Stomach (tissue), 8 donors: ENCODE measurements at regions not wholly inside any gene's neighbourhood (a gene's known extent, or its start where the extent isn't known, plus 50 kb on each side); places are given as distances from the start of the nearest gene placed in this dataset.

Experiments
- DNase-seq, 2 donors: peaks; one replicate each; pipeline versions ENCODE4 v3.0.0 to v3.0.0-alpha.2; 2013 to 2019
- H3K27ac ChIP-seq, 5 donors: fragments of 200-600 bp in 4 of 5; sonication (generic) in 4 of 5; one replicate each; pipeline ENCODE4 v1.5.1; 2013 to 2019; ENCODE audit warnings: mild to moderate bottlenecking in 1 of 5, moderate library complexity in 1 of 5
- H3K27me3 ChIP-seq, 3 donors: fragments of 200-600 bp; sonication (generic); one replicate each; pipeline ENCODE4 v1.5.1; 2017 to 2019; ENCODE audit warnings: mixed run types in 1 of 3
- H3K36me3 ChIP-seq, 4 donors: fragments of 200-600 bp; sonication (generic); 1 replicate in 3 of 4; 2 replicates in 1 of 4; pipeline ENCODE4 v1.5.1; 2016 to 2019
- H3K4me1 ChIP-seq, 4 donors: fragments of 200-600 bp; sonication (generic); one replicate each; pipeline ENCODE4 v1.5.1; 2016 to 2019
- H3K4me3 ChIP-seq, 4 donors: fragments of 200-600 bp; sonication (generic) in 3 of 4; one replicate each; pipeline ENCODE4 v1.5.1; 2016 to 2019; ENCODE audit warnings: mild to moderate bottlenecking in 1 of 4
- H3K9me3 ChIP-seq, 4 donors: fragments of 200-600 bp; sonication (generic); one replicate each; pipeline ENCODE4 v1.5.1; 2016 to 2019
- CTCF ChIP-seq, 7 experiments: fragments of 450-650 bp in 4 of 7; fragments of 200-600 bp in 3 of 7; sonication (generic) in 3 of 7; IDR thresholded peaks; one replicate each; pipeline ENCODE4 v1.5.1; 2016 to 2019; ENCODE audit warnings: antibody characterized with exemption in 7 of 7, control low read depth in 2 of 7, mild to moderate bottlenecking in 1 of 7
- EP300 ChIP-seq: sonication (generic); formaldehyde crosslinking; IDR thresholded peaks from one replicate; pipeline ENCODE4 v1.6.1; 2017; ENCODE audit warnings: antibody characterized with exemption
- POLR2A ChIP-seq, 4 donors: fragments of 450-650 bp; IDR thresholded peaks; one replicate each; pipeline ENCODE4 v1.6.1; 2016; ENCODE audit warnings: antibody characterized with exemption in 4 of 4, control low read depth in 2 of 4, mild to moderate bottlenecking in 1 of 4, moderate library complexity in 1 of 4
- POLR2AphosphoS5 ChIP-seq, 3 donors: sonication (generic); formaldehyde crosslinking; IDR thresholded peaks; one replicate each; pipeline ENCODE4 v1.6.1; 2016; ENCODE audit warnings: antibody characterized with exemption in 3 of 3
- WGBS, 5 donors: extraction: QIAGEN DNeasy Blood & Tissue Kit in 3 of 5; methylation state at CpG; one replicate each; pipeline versions ENCODE4 v1.1.5 to v1.1.7; 2013 to 2018; 5-methylcytosine and 5-hydroxymethylcytosine counted together
- intact Hi-C: fragments of 100-400 bp; cut with DNase I; formaldehyde crosslinking; loops from one replicate; pipeline ENCODE4 v1.15.1; 2023; ENCODE audit warnings: low total_unique reads
- donor health status: healthy with polysubstance abuse.
- donor health status: Bipolar disorder and iron deficiency.
- donor health status: healthy.

- no peaks in the 10 kb centered on the region for H3K4me1 ChIP-seq
- DNase-seq: no peak
- H3K4me3 ChIP-seq: no peak overlapping the region
- H3K9me3 ChIP-seq: peaks cover 0 to 13% (median 8%) of the 10 kb centered on the region in 4 donors
- H3K27me3 ChIP-seq: no peaks in the 10 kb centered on the region
- no peak overlapping the region for H3K27ac ChIP-seq
- no peaks in the 10 kb centered on the region for H3K36me3 ChIP-seq
- intact Hi-C loops: no loop called here
- TF ChIP-seq EP300: no peak
- no peak for TF ChIP-seq POLR2A (IDR thresholded peaks at IDR 0.05)
- TF ChIP-seq POLR2AphosphoS5 (IDR thresholded peaks at IDR 0.05): no peak
- no peak for TF ChIP-seq CTCF (IDR thresholded peaks at IDR 0.05)
- 80 to 93% (median 85%) methylated on average over 1 of the region's 1 CpG for WGBS, 5 donors
Measured at GRCh38 chr14:97718886-97719442, 921.8 kb downstream of the VRK1 start.

- no peaks in the 10 kb centered on the region for H3K27me3 ChIP-seq
- TF ChIP-seq POLR2A (IDR thresholded peaks at IDR 0.05) (no peak), CTCF (IDR thresholded peaks at IDR 0.05) (no peak), POLR2AphosphoS5 (IDR thresholded peaks at IDR 0.05) (no peak), EP300 (no peak)
- no peak overlapping the region for H3K4me3 ChIP-seq
- H3K27ac ChIP-seq: no peak overlapping the region
- intact Hi-C loops: no loop called here
- DNase-seq: no peak
- no peaks in the 10 kb centered on the region for H3K36me3 ChIP-seq
- peaks cover 0 to 13% (median 8%) of the 10 kb centered on the region in 4 donors for H3K9me3 ChIP-seq
- no peaks in the 10 kb centered on the region for H3K4me1 ChIP-seq
- 29 to 88% (median 79%) methylated on average over 2 of the region's 2 CpGs for WGBS, 5 donors
Measured at GRCh38 chr14:97719931-97720330, 922.7 kb downstream of the VRK1 start.

- intact Hi-C loops: no loop called here
- no peak for DNase-seq
- no peaks in the 10 kb centered on the region for H3K36me3 ChIP-seq
- H3K4me1 ChIP-seq: no peaks in the 10 kb centered on the region
- H3K27me3 ChIP-seq: no peaks in the 10 kb centered on the region
- no peak overlapping the region for H3K27ac ChIP-seq
- no peak overlapping the region for H3K4me3 ChIP-seq
- WGBS, 5 donors: 66 to 78% (median 70%) methylated on average over 6 of the region's 6 CpGs
- H3K9me3 ChIP-seq: peaks cover 0 to 13% (median 8%) of the 10 kb centered on the region in 4 donors
- TF ChIP-seq EP300 (no peak), CTCF (IDR thresholded peaks at IDR 0.05) (no peak), POLR2A (IDR thresholded peaks at IDR 0.05) (no peak), POLR2AphosphoS5 (IDR thresholded peaks at IDR 0.05) (no peak)
Measured at GRCh38 chr14:97723351-97723750, 926.2 kb downstream of the VRK1 start.

DNA sequence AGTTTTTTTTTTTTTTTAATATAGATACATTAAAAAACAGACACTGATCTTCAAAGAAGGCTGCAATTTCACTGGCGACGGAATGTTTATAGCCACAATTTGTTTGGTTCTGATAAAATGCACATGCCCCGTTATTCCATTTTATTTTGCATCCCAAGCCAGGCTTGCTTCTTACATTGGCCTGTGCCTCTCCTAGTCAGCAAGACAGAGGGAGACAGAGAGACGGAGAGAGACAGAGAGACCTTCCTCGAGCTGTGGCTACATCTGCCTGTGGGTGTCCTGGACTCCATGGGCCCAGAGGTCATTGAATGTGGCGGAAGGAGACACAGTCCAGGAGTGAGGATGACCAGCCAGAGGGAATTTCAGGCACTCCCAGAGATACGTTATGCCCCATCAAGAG is 926.6 kb downstream of the VRK1 start:
- no peak for TF ChIP-seq POLR2AphosphoS5 (IDR thresholded peaks at IDR 0.05)
- no peak for TF ChIP-seq POLR2A (IDR thresholded peaks at IDR 0.05)
- no peak for TF ChIP-seq EP300
- Histone ChIP-seq H3K27ac (peak overlapping the region in 1 of 5 donors; percentile 25), H3K36me3 (no peaks in the 10 kb centered on the region)

DNA sequence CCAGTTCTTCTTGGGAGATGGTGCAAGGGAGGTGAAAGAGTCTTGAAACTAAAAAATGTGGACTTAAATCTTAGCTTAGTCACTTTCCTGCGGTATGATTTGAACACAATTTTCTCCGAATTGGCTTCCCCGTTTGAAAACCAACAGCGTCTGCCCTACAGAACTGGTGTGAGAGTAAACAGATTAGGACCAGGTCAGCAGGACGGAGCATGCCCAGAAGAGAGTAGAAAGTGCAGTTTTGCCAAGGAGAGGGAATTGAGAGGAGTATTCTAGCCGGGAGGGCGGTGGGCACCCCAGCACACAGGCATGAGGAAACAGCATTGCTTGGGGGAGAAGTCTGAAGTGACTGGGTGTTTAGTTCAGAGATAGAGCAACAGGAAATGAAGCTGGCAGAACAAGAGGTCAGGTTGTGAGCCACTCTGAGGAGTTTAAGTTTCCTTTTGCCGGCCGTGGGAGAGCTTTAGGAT is 927.1 kb downstream of the VRK1 start:
- peak overlapping the region in 2 of 5 donors; percentile 25 to 26 for H3K27ac ChIP-seq
- TF ChIP-seq POLR2AphosphoS5 (IDR thresholded peaks at IDR 0.05) (no peak), EP300 (no peak), CTCF (IDR thresholded peaks at IDR 0.05) (no peak), POLR2A (IDR thresholded peaks at IDR 0.05) (no peak)
- H3K4me1 ChIP-seq: no peaks in the 10 kb centered on the region
- intact Hi-C loops: no loop called here
- DNase-seq: peak in 1 of 2 donors; percentile 15
- no peaks in the 10 kb centered on the region for H3K27me3 ChIP-seq
- H3K4me3 ChIP-seq: no peak overlapping the region
- H3K9me3 ChIP-seq: peaks cover 0 to 13% (median 8%) of the 10 kb centered on the region in 4 donors
- no peaks in the 10 kb centered on the region for H3K36me3 ChIP-seq
- 19 to 28% (median 25%) methylated on average over 9 of the region's 9 CpGs for WGBS, 5 donors

More for the DNA sequence above, 926.6 kb downstream of the VRK1 start:
- H3K4me3 ChIP-seq: no peak overlapping the region
- intact Hi-C loops: no loop called here
- no peaks in the 10 kb centered on the region for H3K4me1 ChIP-seq
- H3K27me3 ChIP-seq: no peaks in the 10 kb centered on the region
- peaks cover 0 to 13% (median 8%) of the 10 kb centered on the region in 4 donors for H3K9me3 ChIP-seq
- DNase-seq: no peak
- 67 to 85% (median 73%) methylated on average over 7 of the region's 7 CpGs for WGBS, 5 donors
